ENCODE measurements at regions not wholly inside any gene's neighbourhood (a gene's known extent, or its start where the extent isn't known, plus 50 kb on each side); places are given as distances from the start of the nearest gene placed in this dataset.

GRCh38 chr7:156125841-156126730 lies 313.8 kb upstream of the SHH start:
- no peak overlapping the region for H3K27ac ChIP-seq
- TF ChIP-seq CTCF (conservative IDR thresholded peaks at IDR 0.05) (no peak), ZFX (IDR thresholded peaks at IDR 0.05) (no peak)

GRCh38 chr7:156124356-156124755 lies 312.1 kb upstream of the SHH start:
- no peak for TF ChIP-seq ZFX (IDR thresholded peaks at IDR 0.05)
- TF ChIP-seq CTCF (conservative IDR thresholded peaks at IDR 0.05) = no peak
- no peak overlapping the region for H3K27ac ChIP-seq

GRCh38 chr7:156123362-156123761 lies 311.1 kb upstream of the SHH start:
- H3K27ac ChIP-seq = no peak overlapping the region
- no peak for TF ChIP-seq CTCF (conservative IDR thresholded peaks at IDR 0.05)
- TF ChIP-seq ZFX (IDR thresholded peaks at IDR 0.05) = no peak

DNA sequence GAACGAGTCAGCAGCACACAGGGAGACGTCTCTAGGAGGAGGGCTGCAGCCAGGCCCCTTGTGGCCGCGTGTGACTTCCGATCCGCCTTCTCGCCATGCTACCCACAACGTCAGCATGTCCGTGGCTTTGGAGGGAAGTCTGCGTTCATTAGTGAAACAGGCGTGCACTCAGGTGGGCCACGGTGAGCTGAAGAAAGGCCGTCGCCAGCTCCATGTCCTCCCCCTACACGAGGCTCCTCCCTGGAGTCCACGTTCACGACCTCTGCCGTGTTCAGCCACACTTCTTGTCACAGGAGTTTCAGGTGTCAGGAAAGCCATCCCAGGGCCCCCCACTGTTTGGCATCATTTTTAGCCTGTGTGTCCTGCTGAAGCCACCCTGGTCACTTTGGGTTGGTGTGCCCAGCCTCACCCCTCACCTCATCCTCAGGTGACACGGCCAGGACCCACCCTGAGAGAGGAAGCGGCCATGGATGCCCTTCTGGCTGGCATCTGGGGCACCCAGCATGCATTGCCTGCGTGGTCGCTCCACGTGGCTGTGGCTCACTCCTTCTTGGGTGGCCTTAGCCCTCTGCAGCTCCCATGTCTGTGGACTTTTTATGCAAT lies 310.6 kb upstream of the SHH start:
- H3K27ac ChIP-seq = no peak overlapping the region
- no peak for TF ChIP-seq CTCF (conservative IDR thresholded peaks at IDR 0.05)
- TF ChIP-seq ZFX (IDR thresholded peaks at IDR 0.05) = no peak

DNA sequence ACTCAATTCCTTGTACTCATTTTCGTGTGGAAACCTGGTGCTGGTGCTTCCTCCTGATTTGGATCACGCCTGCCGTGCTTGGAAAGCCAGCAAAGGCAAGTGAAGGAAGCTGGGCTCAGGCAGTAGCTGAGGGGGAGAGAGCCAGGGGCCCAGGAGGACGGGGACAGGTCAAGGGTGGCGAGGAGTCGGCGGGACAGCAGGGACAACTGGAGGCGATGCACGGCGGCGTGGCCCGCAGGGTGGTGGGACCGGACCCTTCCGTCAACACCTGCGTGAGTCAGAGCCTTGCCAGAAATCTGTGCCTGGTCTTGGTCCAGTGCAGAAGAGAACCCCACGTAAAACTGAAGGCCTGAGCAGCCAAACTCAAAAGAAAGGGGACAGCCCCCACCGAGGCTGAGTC lies 309.7 kb upstream of the SHH start:
- H3K27ac ChIP-seq = no peak overlapping the region
- no peak for TF ChIP-seq ZFX (IDR thresholded peaks at IDR 0.05)
- TF ChIP-seq CTCF (conservative IDR thresholded peaks at IDR 0.05) = no peak

- H3K27ac ChIP-seq = no peak overlapping the region
- TF ChIP-seq ZFX (IDR thresholded peaks at IDR 0.05) (no peak), CTCF (conservative IDR thresholded peaks at IDR 0.05) (no peak)
Observed at GRCh38 chr7:156121434-156121833, 309.2 kb upstream of the SHH start.

GRCh38 chr7:156120552-156120951 lies 308.3 kb upstream of the SHH start:
- TF ChIP-seq CTCF (conservative IDR thresholded peaks at IDR 0.05) = no peak
- no peak for TF ChIP-seq ZFX (IDR thresholded peaks at IDR 0.05)
- H3K27ac ChIP-seq = no peak overlapping the region

All from C4-2B (cell line).